Transverse colon (tissue), 4 donors: ENCODE measurements at regions not wholly inside any gene's neighbourhood (a gene's known extent, or its start where the extent isn't known, plus 50 kb on each side); places are given as distances from the start of the nearest gene placed in this dataset.

ENCODE experiments used
- DNase-seq: peaks from one replicate; pipeline ENCODE4 v3.0.0-alpha.2; 2019
- H3K27ac ChIP-seq, 4 donors: fragments of 200-600 bp; sonication (generic); 2 replicates each; pipeline ENCODE4 v1.5.1; 2016 to 2018; ENCODE audit warnings: inconsistent platforms in 4 of 4
- H3K27me3 ChIP-seq: fragments of 200-600 bp; sonication (generic); 2 replicates; pipeline ENCODE4 v1.5.1; 2017; ENCODE audit warnings: inconsistent platforms
- H3K36me3 ChIP-seq, 4 donors: fragments of 200-600 bp; sonication (generic); 2 replicates each; pipeline ENCODE4 v1.5.1; 2017 to 2019; ENCODE audit warnings: inconsistent platforms in 4 of 4
- H3K4me1 ChIP-seq, 4 donors: fragments of 200-600 bp; sonication (generic); 2 replicates each; pipeline ENCODE4 v1.5.1; 2017 to 2020; ENCODE audit warnings: inconsistent platforms in 4 of 4
- H3K4me3 ChIP-seq, 4 donors: fragments of 200-600 bp; sonication (generic); 1 replicate in 1 of 4; 2 replicates in 3 of 4; pipeline versions ENCODE4 v1.5.1 to v1.6.1; 2017 to 2019; ENCODE audit warnings: inconsistent platforms in 4 of 4
- H3K9me3 ChIP-seq, 2 donors: fragments of 200-600 bp; sonication (generic); 2 replicates each; pipeline ENCODE4 v1.5.1; 2017 to 2019; ENCODE audit warnings: inconsistent platforms in 2 of 2
- EP300 ChIP-seq: sonication (generic); formaldehyde crosslinking; IDR thresholded peaks from one replicate; pipeline ENCODE4 v1.6.1; 2017; ENCODE audit warnings: antibody characterized with exemption, low read depth
- POLR2A ChIP-seq: fragments of 450-650 bp; IDR thresholded peaks from one replicate; pipeline ENCODE4 v1.6.1; 2016; ENCODE audit warnings: antibody characterized with exemption, mild to moderate bottlenecking, moderate library complexity
- POLR2AphosphoS5 ChIP-seq, 3 donors: sonication (generic); formaldehyde crosslinking; IDR thresholded peaks; one replicate each; pipeline ENCODE4 v1.6.1; 2016; ENCODE audit warnings: antibody characterized with exemption in 3 of 3
- WGBS, 2 donors: methylation state at CpG; one replicate each; pipeline ENCODE4 v1.1.5; 2018; ENCODE audit warnings: low coverage in 1 of 2; 5-methylcytosine and 5-hydroxymethylcytosine counted together
- in situ Hi-C, 4 donors: fragments of 200-750 bp; cut with MboI; loops; one replicate each; pipeline versions ENCODE4 v1.15.0 to v1.15.1; 2017; ENCODE audit warnings: low sequenced_read_pairs in 3 of 4, low pct_ligation_motif_present in 1 of 4, low pct_unique_long_range_greater_than_20kb in 1 of 4
- intact Hi-C: fragments of 100-400 bp; cut with DNase I; formaldehyde crosslinking; loops from one replicate; pipeline ENCODE4 v1.15.1; 2023; ENCODE audit warnings: low total_unique reads
- TF ChIP-seq, protein P1 (sequence below), 5 experiments: fragments of 200-600 bp in 3 of 5; fragments of 450-650 bp in 2 of 5; sonication (generic) in 3 of 5; IDR thresholded peaks; 1 replicate in 2 of 5; 2 replicates in 3 of 5; pipeline ENCODE4 v1.5.1; 2016 to 2017; ENCODE audit warnings: antibody characterized with exemption in 5 of 5, inconsistent platforms in 3 of 5, mild to moderate bottlenecking in 2 of 5, moderate library complexity in 1 of 5

DNA sequence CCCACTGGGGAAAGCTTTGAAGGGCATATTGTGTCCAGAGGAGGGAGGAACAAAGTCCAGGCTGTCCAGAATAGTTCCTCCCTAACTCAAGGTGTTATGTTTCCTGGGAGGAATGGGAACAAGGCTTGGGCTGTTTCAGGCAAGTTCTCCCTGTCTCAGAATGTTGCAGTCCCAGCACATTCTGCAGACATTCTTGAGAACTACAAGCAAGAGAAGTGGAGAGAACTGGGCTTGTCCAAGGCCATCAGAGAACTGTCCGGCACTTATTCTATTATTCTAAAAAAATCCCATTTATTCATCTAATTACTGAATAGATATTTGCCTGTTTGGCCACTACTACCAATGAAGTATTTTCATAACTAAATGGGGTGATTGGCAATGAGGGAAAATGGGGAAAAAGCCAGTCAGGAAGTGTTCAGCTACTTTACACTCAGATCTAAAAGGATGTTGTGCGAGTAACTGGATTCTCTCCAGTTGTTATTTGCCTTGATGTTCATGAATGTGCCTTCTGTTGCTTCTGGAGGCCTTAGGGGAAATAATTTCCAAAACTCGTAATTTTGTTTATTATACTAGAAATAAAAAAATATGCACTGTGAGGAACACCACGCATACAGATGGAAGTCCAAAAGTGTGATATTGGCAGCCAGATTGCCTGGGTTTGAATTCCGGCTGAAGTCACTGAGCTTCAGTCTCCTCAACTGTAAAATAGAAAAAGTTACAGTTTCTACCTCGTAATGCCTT, 300.1 kb upstream of the RND3 start:
- Histone ChIP-seq H3K4me3 (no peak overlapping the region), H3K27me3 (no peaks in the 10 kb centered on the region), H3K4me1 (no peaks in the 10 kb centered on the region), H3K36me3 (no peaks in the 10 kb centered on the region), H3K9me3 (peaks cover 0 to 15% of the 10 kb centered on the region in 2 donors), H3K27ac (no peak overlapping the region)
- in situ Hi-C loops (no loop called here), intact Hi-C loops (no loop called here)
- 69% methylated on average over 6 of the region's 6 CpGs for WGBS, 2 donors
- TF ChIP-seq, protein P1, sequence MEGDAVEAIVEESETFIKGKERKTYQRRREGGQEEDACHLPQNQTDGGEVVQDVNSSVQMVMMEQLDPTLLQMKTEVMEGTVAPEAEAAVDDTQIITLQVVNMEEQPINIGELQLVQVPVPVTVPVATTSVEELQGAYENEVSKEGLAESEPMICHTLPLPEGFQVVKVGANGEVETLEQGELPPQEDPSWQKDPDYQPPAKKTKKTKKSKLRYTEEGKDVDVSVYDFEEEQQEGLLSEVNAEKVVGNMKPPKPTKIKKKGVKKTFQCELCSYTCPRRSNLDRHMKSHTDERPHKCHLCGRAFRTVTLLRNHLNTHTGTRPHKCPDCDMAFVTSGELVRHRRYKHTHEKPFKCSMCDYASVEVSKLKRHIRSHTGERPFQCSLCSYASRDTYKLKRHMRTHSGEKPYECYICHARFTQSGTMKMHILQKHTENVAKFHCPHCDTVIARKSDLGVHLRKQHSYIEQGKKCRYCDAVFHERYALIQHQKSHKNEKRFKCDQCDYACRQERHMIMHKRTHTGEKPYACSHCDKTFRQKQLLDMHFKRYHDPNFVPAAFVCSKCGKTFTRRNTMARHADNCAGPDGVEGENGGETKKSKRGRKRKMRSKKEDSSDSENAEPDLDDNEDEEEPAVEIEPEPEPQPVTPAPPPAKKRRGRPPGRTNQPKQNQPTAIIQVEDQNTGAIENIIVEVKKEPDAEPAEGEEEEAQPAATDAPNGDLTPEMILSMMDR (IDR thresholded peaks at IDR 0.05): no peak
- TF ChIP-seq EP300: no peak
- TF ChIP-seq POLR2AphosphoS5 (IDR thresholded peaks at IDR 0.05): no peak
- TF ChIP-seq POLR2A: no peak
- DNase-seq: no peak

DNA sequence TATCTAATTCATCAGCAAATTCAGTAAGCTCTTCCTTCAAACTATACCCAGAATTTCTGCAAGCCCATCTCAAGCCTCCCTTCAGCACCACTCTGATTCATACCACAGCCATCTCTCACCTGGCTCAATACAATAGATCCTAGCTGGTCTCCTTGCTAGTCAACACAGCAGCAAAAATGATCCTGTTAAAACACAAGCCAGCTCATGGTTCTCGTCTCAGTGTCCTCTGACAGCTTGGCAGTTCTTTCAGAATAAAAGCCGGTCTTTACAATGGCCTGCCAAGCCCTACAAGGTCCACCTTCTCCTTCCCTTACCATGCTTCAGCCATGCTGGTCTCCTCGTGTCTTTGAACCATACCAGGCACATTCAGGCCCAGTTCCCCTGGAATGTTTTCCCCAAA, 296.9 kb upstream of the RND3 start:
- Histone ChIP-seq H3K27me3 (no peaks in the 10 kb centered on the region), H3K27ac (no peak overlapping the region), H3K36me3 (no peaks in the 10 kb centered on the region), H3K9me3 (no peaks in the 10 kb centered on the region), H3K4me1 (no peaks in the 10 kb centered on the region), H3K4me3 (no peak overlapping the region)
- no peak for DNase-seq
- TF ChIP-seq POLR2A (no peak), POLR2AphosphoS5 (IDR thresholded peaks at IDR 0.05) (no peak)
- intact Hi-C loops: no loop called here
- WGBS, 2 donors: 72% methylated on average over 3 of the region's 3 CpGs; no CpG with 5 or more reads in 1 of the 2 donors
- in situ Hi-C loops: no loop called here

DNA sequence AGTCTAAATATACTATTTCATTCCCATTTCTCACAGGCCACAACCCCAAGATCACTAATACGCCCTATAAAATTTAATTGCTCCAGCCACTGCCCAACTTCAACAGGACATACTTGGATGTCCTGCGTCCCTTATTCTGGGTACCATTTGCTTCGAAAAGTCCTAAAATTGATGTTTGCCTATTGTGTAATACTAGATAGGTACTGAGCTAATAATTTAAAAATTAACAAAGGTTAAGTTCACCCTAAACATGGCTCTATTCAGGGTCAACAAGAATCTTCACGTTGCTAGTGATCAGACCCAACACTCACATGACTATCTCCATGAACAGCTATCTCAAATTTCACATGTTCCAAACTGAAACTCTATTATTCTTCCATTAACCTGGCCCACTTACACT, 296.4 kb upstream of the RND3 start:
- TF ChIP-seq POLR2A (no peak), POLR2AphosphoS5 (IDR thresholded peaks at IDR 0.05) (no peak), EP300 (no peak)
- TF ChIP-seq, protein P1 (IDR thresholded peaks at IDR 0.05): no peak
- 61 to 75% methylated on average over 4 of the region's 4 CpGs for WGBS, 2 donors
- no peak overlapping the region for H3K4me3 ChIP-seq
- DNase-seq: no peak
- intact Hi-C loops: no loop called here
- no peaks in the 10 kb centered on the region for H3K27me3 ChIP-seq
- H3K36me3 ChIP-seq: no peaks in the 10 kb centered on the region
- in situ Hi-C loops: no loop called here
- H3K4me1 ChIP-seq: no peaks in the 10 kb centered on the region
- H3K9me3 ChIP-seq: no peaks in the 10 kb centered on the region
- H3K27ac ChIP-seq: no peak overlapping the region

DNA sequence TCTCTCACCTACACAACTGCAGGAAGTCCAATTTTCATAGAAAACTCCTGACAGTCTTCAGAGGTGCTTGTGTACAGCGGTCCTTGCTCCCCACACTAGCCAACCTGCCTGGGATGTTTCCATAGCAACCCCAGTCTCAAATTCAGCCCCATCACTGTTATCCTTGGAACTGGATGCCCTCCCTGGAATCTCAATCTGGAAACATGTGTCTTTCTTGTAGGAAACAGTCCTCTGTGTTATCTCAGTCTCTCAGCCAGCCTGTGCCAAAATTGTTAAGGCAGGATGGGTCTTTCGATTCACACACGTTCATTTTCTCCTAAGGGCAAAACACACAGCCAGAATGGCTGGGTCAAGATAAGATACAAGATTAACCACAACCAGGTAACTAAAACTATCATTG, 295.5 kb upstream of the RND3 start:
- Histone ChIP-seq H3K4me3 (no peak overlapping the region), H3K4me1 (no peaks in the 10 kb centered on the region), H3K36me3 (no peaks in the 10 kb centered on the region), H3K27ac (no peak overlapping the region), H3K9me3 (no peaks in the 10 kb centered on the region), H3K27me3 (no peaks in the 10 kb centered on the region)
- WGBS, 2 donors: 77 to 86% methylated on average over 3 of the region's 3 CpGs
- intact Hi-C loops (no loop called here), in situ Hi-C loops (no loop called here)
- no peak for DNase-seq
- no peak for TF ChIP-seq EP300
- TF ChIP-seq POLR2AphosphoS5 (IDR thresholded peaks at IDR 0.05): no peak
- TF ChIP-seq, protein P1 (IDR thresholded peaks at IDR 0.05): no peak
- no peak for TF ChIP-seq POLR2A

DNA sequence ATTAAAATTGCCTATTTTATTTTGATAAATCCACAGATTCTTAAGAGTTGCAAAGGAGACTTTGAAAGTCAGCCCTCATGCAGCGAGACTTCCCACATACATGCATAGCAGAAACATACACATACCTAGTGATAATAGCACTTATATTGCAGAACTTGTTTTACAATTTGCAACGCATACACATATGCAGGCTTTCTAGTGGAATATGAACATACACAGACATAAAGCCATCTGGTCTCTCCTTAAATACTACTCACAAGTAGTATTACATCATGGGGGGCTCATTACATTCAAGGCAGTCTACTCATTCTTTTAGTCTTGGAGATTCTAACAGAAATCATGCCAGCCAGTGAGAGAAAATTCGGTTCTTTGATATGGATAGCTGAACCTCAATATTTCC, 295.1 kb upstream of the RND3 start:
- WGBS, 2 donors: 71 to 82% methylated on average over 2 to 3 of the region's 3 CpGs
- no peaks in the 10 kb centered on the region for H3K27me3 ChIP-seq
- in situ Hi-C loops: no loop called here
- no peak for DNase-seq
- intact Hi-C loops: no loop called here
- H3K36me3 ChIP-seq: no peaks in the 10 kb centered on the region
- TF ChIP-seq POLR2A (no peak), POLR2AphosphoS5 (IDR thresholded peaks at IDR 0.05) (no peak), EP300 (no peak)
- TF ChIP-seq, protein P1 (IDR thresholded peaks at IDR 0.05): no peak
- no peak overlapping the region for H3K27ac ChIP-seq
- no peak overlapping the region for H3K4me3 ChIP-seq
- no peaks in the 10 kb centered on the region for H3K9me3 ChIP-seq
- no peaks in the 10 kb centered on the region for H3K4me1 ChIP-seq
